Endothelial cell (in vitro differentiated cells): ENCODE measurements at regions not wholly inside any gene's neighbourhood (a gene's known extent, or its start where the extent isn't known, plus 50 kb on each side); places are given as distances from the start of the nearest gene placed in this dataset.

Experiments used
- DNase-seq: peaks from one replicate; pipeline ENCODE4 v3.0.0; 2021; ENCODE audit warnings: low spot score
- H3K27ac Mint-ChIP-seq: one replicate; pipeline ENCODE4 v1.8.0; 2021; ENCODE audit warnings: mixed read lengths, inconsistent platforms; ENCODE audit not compliant: unreplicated experiment
- H3K27me3 Mint-ChIP-seq: one replicate; pipeline ENCODE4 v1.8.0; 2021; ENCODE audit warnings: mild to moderate bottlenecking, moderate library complexity, mixed read lengths, inconsistent platforms; ENCODE audit not compliant: unreplicated experiment
- H3K36me3 Mint-ChIP-seq: one replicate; pipeline ENCODE4 v1.8.0; 2021; ENCODE audit warnings: mild to moderate bottlenecking, low read depth, mixed read lengths, inconsistent platforms; ENCODE audit not compliant: unreplicated experiment
- H3K4me1 Mint-ChIP-seq: one replicate; pipeline ENCODE4 v1.8.0; 2021; ENCODE audit warnings: mild to moderate bottlenecking, mixed read lengths, inconsistent platforms; ENCODE audit not compliant: unreplicated experiment
- H3K4me3 Mint-ChIP-seq: one replicate; pipeline ENCODE4 v1.8.0; 2021; ENCODE audit warnings: mild to moderate bottlenecking, mixed read lengths, inconsistent platforms; ENCODE audit not compliant: unreplicated experiment
- H3K9me3 Mint-ChIP-seq: one replicate; pipeline ENCODE4 v1.8.0; 2021; ENCODE audit warnings: mixed read lengths, inconsistent platforms; ENCODE audit not compliant: unreplicated experiment
- CTCF ChIP-seq: fragments of 200-600 bp; sonication (generic); IDR thresholded peaks from one replicate; pipeline ENCODE4 v1.5.0; 2021; ENCODE audit warnings: antibody characterized with exemption; ENCODE audit not compliant: unreplicated experiment

GRCh38 chr15:94535298-94536048 lies 304.1 kb downstream of the MCTP2 start:
- H3K4me1 Mint-ChIP-seq = no peaks in the 10 kb centered on the region
- no peak overlapping the region for H3K4me3 Mint-ChIP-seq
- no peaks in the 10 kb centered on the region for H3K9me3 Mint-ChIP-seq
- H3K36me3 Mint-ChIP-seq = no peaks in the 10 kb centered on the region
- DNase-seq = no peak
- H3K27ac Mint-ChIP-seq = no peak overlapping the region
- no peak for TF ChIP-seq CTCF
- H3K27me3 Mint-ChIP-seq = peaks cover 4% of the 10 kb centered on the region

- Mint-ChIP-seq H3K36me3 (no peaks in the 10 kb centered on the region), H3K9me3 (no peaks in the 10 kb centered on the region), H3K27me3 (peaks cover 4% of the 10 kb centered on the region), H3K27ac (no peak overlapping the region), H3K4me3 (no peak overlapping the region), H3K4me1 (no peaks in the 10 kb centered on the region)
- DNase-seq = no peak
- no peak for TF ChIP-seq CTCF
Observed at GRCh38 chr15:94536549-94536948, 305.2 kb downstream of the MCTP2 start.

GRCh38 chr15:94538280-94538679 lies 306.9 kb downstream of the MCTP2 start:
- TF ChIP-seq CTCF = no peak
- Mint-ChIP-seq H3K27me3 (peaks cover 4% of the 10 kb centered on the region), H3K9me3 (no peaks in the 10 kb centered on the region), H3K4me3 (no peak overlapping the region), H3K36me3 (no peaks in the 10 kb centered on the region), H3K4me1 (no peaks in the 10 kb centered on the region), H3K27ac (no peak overlapping the region)
- DNase-seq = no peak

GRCh38 chr15:94542391-94542790 lies 311.0 kb downstream of the MCTP2 start:
- Mint-ChIP-seq H3K36me3 (no peaks in the 10 kb centered on the region), H3K27ac (no peak overlapping the region), H3K4me1 (no peaks in the 10 kb centered on the region), H3K4me3 (no peak overlapping the region), H3K27me3 (peaks cover 4% of the 10 kb centered on the region), H3K9me3 (no peaks in the 10 kb centered on the region)
- TF ChIP-seq CTCF = no peak
- DNase-seq = no peak

GRCh38 chr15:94546808-94547207 lies 315.4 kb downstream of the MCTP2 start:
- no peak for TF ChIP-seq CTCF
- Mint-ChIP-seq H3K4me1 (no peaks in the 10 kb centered on the region), H3K36me3 (no peaks in the 10 kb centered on the region), H3K27me3 (no peaks in the 10 kb centered on the region), H3K27ac (no peak overlapping the region), H3K4me3 (no peak overlapping the region), H3K9me3 (no peaks in the 10 kb centered on the region)
- no peak for DNase-seq
